ENCODE measurements at regions not wholly inside any gene's neighbourhood (a gene's known extent, or its start where the extent isn't known, plus 50 kb on each side); places are given as distances from the start of the nearest gene placed in this dataset.

- ATAC-seq: peak; percentile 23; the same call in 2 of the 3 replicates
- no peak for TF ChIP-seq TSHZ2 (CRISPR knock-in tag; IDR thresholded peaks at IDR 0.05)
- no peak for TF ChIP-seq ZNF8 (CRISPR knock-in tag; IDR thresholded peaks at IDR 0.05)
- TF ChIP-seq SNAI2 (CRISPR knock-in tag; IDR thresholded peaks at IDR 0.05): no peak
- no peak for TF ChIP-seq OSR1 (CRISPR knock-in tag; IDR thresholded peaks at IDR 0.05)
- no peak for TF ChIP-seq TOX (CRISPR knock-in tag; IDR thresholded peaks at IDR 0.05; ENCODE audit: borderline replicate concordance)
- TF ChIP-seq ISL1 (CRISPR knock-in tag; IDR thresholded peaks at IDR 0.05): no peak
- no peak for TF ChIP-seq BACH2 (CRISPR knock-in tag; IDR thresholded peaks at IDR 0.05; ENCODE audit: borderline replicate concordance)
- TF ChIP-seq ARNTL (CRISPR knock-in tag; IDR thresholded peaks at IDR 0.05; ENCODE audit: borderline replicate concordance, low read depth): no peak
- no peak for TF ChIP-seq CREB5 (CRISPR knock-in tag; IDR thresholded peaks at IDR 0.05; ENCODE audit: low read depth)
- no peak for TF ChIP-seq ZFP3 (CRISPR knock-in tag; IDR thresholded peaks at IDR 0.05)
- no peak for TF ChIP-seq ESRRG (CRISPR knock-in tag; IDR thresholded peaks at IDR 0.05)
- TF ChIP-seq ZNF70 (CRISPR knock-in tag; IDR thresholded peaks at IDR 0.05): no peak
- no peak for TF ChIP-seq PATZ1 (CRISPR knock-in tag; IDR thresholded peaks at IDR 0.05; ENCODE audit: borderline replicate concordance)
- TF ChIP-seq GLIS3 (CRISPR knock-in tag; IDR thresholded peaks at IDR 0.05): no peak
- TF ChIP-seq ZNF565 (CRISPR knock-in tag; conservative IDR thresholded peaks at IDR 0.05; ENCODE audit: low read depth): no peak
- TF ChIP-seq CSRNP3 (CRISPR knock-in tag; IDR thresholded peaks at IDR 0.05): no peak
- no peak for TF ChIP-seq ZC3H10 (CRISPR knock-in tag; IDR thresholded peaks at IDR 0.05)
- no peak for TF ChIP-seq CSDC2 (CRISPR knock-in tag; IDR thresholded peaks at IDR 0.05)
- no peak for TF ChIP-seq POU6F1 (CRISPR knock-in tag; IDR thresholded peaks at IDR 0.05; ENCODE audit: borderline replicate concordance, low read depth)
Measured at GRCh38 chr2:6074089-6074643, 382.0 kb downstream of the SOX11 start.

- no peak for ATAC-seq
- TF ChIP-seq RARB (CRISPR knock-in tag; IDR thresholded peaks at IDR 0.05) (no peak), TCF4 (CRISPR knock-in tag; IDR thresholded peaks at IDR 0.05; ENCODE audit: borderline replicate concordance) (no peak), ZNF565 (CRISPR knock-in tag; conservative IDR thresholded peaks at IDR 0.05; ENCODE audit: low read depth) (no peak), ZNF70 (CRISPR knock-in tag; IDR thresholded peaks at IDR 0.05) (no peak), ZFP30 (CRISPR knock-in tag; IDR thresholded peaks at IDR 0.05) (no peak), BACH2 (CRISPR knock-in tag; IDR thresholded peaks at IDR 0.05; ENCODE audit: borderline replicate concordance) (no peak), CSRNP3 (CRISPR knock-in tag; IDR thresholded peaks at IDR 0.05) (no peak), GLIS3 (CRISPR knock-in tag; IDR thresholded peaks at IDR 0.05) (no peak), CREB5 (CRISPR knock-in tag; IDR thresholded peaks at IDR 0.05; ENCODE audit: low read depth) (no peak), SNAI2 (CRISPR knock-in tag; IDR thresholded peaks at IDR 0.05) (no peak), ARNTL (CRISPR knock-in tag; IDR thresholded peaks at IDR 0.05; ENCODE audit: borderline replicate concordance, low read depth) (no peak), OSR1 (CRISPR knock-in tag; IDR thresholded peaks at IDR 0.05) (no peak), ESRRG (CRISPR knock-in tag; IDR thresholded peaks at IDR 0.05) (no peak), PPARA (CRISPR knock-in tag; IDR thresholded peaks at IDR 0.05; ENCODE audit: borderline replicate concordance) (no peak), ZC3H10 (CRISPR knock-in tag; IDR thresholded peaks at IDR 0.05) (no peak), TOX (CRISPR knock-in tag; IDR thresholded peaks at IDR 0.05; ENCODE audit: borderline replicate concordance) (no peak), TSHZ2 (CRISPR knock-in tag; IDR thresholded peaks at IDR 0.05) (no peak), ISL1 (CRISPR knock-in tag; IDR thresholded peaks at IDR 0.05) (no peak)
Measured at GRCh38 chr2:6077585-6077984, 385.4 kb downstream of the SOX11 start.

All from SK-N-SH treated with all-trans-retinoic acid at 6 μM for 48 hours (cell line).